ACHN (cell line): ENCODE measurements at regions not wholly inside any gene's neighbourhood (a gene's known extent, or its start where the extent isn't known, plus 50 kb on each side); places are given as distances from the start of the nearest gene placed in this dataset.
"Not testable (repeated sequence)": the region's sequence is repeated elsewhere in the genome, so short reads cannot be mapped to it uniquely, and the experiment has no call there.

Experiments used
- DNase-seq: peaks from one replicate; pipeline ENCODE4 v3.0.0-alpha.2; 2015
- in situ Hi-C: cut with HindIII; loops from 2 replicates; pipeline ENCODE4 v1.10.0; 2017; ENCODE audit warnings: low sequenced_read_pairs, low pct_ligation_motif_present, low pct_unique_long_range_greater_than_20kb

DNA sequence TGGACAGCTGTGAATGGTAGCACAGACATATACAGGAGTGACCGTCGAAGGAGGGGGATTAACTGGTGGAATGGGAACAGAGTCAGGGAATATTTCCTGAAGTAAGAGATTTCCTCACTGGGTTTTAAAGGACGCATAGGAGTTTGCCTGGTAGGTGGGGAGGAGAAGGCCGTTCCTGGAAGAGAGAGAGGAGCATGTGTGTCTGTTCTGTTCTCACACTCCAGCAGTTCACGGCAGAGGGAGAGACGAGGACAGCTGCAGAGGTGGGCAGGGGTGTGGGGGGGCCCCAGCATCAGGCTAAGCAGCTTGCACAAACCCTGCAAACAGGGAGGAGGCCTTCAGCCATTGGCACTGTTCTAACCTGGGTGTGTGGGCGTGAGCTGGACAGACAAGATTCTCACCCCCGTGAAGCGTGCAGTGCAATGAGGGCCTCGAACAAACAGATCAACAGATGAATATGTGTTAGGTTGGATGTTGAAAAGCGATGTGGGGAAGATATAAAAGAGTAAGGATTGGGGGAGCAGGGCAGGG, 85.3 kb upstream of the GSE1 start:
- in situ Hi-C loops, result no loop called here

DNA sequence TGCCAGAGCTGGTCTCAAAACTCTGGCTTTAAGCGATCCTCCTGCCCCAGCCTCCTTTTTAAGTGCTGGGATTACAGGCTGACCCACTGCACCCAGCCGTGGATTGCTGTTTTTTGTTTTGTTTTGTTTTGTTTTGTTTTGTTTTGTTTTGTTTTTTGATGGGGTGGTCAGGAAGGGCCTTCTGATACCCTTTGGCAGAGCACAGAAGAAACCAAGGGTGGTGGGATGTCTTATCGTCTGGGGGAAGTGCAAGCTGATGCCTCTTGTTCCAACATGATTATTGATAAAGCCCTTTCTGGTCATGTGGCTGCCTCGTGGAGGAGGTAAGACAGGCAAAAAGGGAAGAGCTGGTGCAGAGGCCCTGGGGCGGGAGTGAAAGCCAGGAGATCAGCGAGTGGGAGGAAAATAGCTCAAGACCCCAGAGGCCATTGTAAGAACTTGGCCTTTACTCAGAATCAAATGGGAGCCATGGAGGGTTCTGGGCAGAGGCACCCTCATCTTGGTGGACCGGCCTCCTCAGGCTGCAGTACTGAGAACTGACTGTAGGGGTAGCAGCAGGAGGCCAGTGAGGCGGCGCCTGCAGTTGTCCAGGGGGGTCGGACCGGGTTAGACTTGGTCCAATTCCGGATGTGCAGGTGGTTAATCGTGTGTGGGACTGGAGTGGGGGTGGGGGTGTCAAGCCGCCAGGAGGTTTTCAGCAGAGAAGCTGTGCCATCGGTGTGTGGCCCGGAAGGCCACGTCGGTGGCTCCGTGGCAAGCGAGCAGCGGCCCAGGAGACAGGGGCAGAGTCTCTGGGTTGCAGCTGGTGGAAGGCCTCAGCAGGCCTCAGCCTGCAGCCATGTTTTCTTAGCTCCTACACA, 84.4 kb upstream of the GSE1 start:
- peak; percentile 46 for DNase-seq
- in situ Hi-C loops, result no loop called here

More for the DNA sequence above, 85.3 kb upstream of the GSE1 start:
- no peak for DNase-seq

DNA sequence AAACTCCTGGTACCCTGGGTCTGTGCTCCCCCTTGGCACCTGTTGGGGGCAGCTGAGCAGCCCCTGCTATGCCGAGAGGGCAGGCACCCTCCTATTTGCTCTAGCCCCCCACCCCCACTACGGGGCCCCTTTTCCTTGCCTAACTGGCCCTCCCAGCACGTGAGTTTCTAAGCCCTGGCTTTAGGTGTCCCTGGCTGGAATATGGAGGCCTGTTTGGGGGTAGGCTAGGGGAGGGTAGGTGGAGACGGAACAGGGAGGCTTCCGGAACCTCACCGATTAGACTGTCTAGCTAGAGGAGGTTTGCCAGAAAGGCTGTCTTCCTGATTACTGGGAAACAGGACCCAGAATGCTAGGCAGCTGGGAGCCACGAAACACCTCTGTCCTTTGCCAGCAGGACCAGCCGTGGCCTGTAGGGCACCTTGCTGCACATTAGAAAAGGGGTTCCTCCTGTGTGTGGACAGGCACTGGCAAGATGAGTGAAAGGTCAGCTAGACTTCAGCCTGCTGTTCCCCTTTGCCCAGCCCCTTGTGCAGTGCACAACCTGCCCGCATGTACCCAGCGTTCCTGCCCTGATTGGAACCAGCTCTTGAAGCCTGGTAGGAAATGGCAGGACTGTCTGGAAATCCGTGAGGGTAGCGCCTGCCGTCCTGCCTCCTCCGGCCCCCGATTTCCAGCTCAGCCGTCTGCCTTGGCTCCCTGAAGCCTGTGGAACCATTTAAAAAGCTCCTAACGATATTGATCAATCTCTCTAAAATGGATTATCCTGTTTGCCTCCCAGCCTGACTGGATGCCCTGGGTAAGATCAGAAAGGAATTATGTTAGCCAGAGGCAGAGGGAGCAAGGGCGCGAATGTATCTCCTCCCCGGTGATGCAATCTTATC, 83.4 kb upstream of the GSE1 start:
- in situ Hi-C loops, result no loop called here
- DNase-seq, result no peak

DNA sequence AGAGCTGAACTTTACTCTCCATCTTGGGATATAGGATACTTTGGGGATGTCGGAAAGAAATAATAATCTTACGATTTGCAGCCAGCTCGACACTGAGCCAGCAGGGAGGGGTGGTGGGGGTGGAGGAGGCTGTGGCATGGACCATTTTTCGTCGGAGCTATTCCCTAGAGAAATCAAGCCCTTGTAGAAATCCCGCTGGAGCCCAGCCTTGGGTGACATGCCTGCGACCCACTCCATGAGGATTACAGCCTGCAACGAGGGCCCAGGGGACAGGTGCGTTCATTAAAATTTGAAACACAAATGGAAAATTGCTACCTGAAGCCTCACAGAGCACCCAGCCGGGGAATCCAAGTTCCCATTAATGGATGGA, 82.8 kb upstream of the GSE1 start:
- in situ Hi-C loops, result no loop called here

DNA sequence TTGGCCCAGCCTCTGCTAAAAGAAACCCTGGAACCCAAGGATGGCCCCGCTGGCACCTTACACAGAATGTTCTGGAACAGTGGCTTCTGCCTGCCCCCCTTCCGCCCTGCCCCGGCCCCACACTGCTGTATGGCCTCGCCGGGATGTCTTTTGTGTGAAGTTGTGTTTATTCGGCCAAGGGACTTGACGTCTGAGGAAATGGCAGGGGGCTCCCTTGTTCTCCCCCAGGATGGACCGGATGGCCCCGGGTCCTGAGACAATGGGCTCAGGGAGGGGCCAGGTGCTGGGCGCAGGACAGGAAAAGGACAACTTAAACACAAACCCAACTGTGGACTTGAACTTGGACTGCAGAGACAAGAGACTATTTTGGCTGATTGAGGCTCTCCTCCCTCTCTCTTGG, 81.6 kb upstream of the GSE1 start:
- in situ Hi-C loops, result no loop called here
- no peak for DNase-seq

More for the DNA sequence above, 82.8 kb upstream of the GSE1 start:
- DNase-seq, result no peak

DNA sequence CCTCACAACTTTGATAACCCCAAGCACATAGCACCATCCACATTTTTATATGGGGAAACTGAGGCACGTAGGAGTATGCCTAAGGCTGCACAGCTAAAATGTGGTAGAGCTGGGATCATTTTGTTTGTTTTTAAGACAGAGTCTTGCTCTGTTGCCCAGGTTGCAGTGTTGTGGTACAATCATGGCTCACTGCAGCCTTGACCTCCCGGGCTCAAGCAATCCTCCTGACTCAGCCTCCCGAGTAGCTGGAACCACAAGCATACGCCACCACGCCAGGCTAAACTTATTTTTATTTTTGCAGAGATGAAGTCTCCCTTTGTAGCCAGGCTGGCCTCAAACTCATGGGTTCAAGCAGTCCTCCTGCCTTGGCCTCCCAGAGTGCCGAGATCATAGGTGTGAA, 81.0 kb upstream of the GSE1 start:
- in situ Hi-C loops, result no loop called here
- no peak for DNase-seq

DNA sequence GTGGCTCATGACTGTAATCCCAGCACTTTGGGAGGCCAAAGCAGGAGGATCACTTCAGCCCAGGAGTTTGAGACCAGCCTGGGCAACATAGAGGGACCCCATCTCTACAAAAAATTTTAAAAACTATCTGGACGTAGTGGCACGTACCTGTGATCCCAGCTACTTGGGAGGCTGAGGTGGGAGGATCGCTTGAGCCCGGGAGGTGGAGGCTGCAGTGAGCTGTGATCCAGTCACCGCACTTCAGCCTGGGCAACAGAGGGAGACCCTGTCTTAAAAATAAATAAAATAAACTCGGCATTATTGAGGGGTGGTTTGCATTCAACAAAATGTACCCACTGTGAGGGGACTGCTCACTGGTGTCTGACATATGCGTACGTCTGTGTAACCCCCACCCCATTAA, 79.5 kb upstream of the GSE1 start:
- DNase-seq, in situ Hi-C loops: not testable (repeated sequence)

DNA sequence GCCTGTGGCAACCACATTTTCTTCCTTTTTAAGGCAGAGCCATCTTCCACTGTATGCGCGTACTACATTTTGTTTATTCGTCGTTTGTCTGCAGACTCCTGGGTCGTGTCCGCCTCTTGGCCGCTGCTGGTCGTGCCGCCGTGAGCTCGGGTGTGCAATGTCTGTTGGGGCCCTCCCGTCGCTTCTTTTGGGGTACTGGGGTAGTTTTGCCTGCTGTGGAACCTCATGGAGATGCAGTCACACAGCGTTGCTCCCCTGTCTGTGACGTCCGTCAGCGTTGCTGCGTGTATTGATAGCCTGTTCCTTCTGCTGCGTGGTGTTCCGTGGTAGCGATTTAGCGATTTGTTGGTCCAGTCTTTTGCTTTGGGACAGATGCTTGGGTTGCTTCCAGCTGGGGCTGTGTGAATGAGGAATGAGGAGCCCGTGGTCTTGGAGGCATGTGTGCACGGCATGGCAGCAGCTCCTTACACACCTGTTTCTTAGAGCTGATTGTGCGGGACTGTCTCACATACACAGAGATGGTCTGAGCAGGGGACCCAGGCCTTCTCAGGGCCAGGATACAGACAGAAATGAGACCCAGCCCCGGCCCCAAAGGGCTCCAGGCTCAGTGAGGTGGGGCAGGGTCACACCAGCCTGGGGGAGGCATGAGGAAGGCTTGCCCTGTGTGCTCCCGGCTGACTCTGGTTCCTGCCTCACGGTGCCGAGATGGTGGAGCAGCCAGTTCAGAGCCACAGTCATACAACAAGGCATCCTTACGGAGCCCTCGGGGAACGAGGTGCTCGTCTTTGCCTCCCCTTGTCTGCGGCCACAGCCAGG, 78.4 kb upstream of the GSE1 start:
- in situ Hi-C loops, result no loop called here
- DNase-seq, result no peak

DNA sequence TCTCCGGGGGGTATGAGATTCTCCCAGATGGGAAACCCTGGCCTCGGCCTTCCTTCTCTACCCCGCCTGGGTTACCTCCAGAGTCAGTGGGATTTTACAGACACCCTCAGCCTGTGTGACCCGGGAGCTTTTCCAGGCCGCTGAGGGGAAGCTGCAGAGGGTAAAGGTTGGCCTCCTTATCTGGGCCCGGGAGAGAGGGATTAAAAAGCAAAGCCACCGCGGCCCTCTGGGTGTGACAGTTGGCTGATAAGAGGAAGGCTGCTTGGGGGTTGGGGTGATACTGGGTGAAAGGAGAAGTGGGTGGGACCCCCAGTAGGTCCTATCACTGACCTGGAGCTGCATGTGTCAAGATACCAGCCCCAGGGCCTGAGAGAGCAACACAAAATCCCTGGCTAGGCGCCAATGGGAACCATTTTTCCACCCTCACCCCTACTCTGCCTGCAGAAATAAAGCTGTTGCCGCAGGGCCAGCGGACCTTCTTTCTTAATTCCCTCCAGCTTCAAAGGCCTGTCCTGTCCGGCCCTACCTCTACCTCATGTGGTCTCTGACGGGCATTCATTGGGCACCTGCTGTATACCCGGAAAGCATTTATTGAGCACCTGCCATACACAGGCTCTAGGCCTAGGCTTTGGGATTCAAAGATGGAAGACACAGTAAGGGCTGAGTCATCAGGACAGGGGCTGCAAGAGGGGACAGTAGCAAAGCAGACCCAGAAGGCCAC, 77.6 kb upstream of the GSE1 start:
- in situ Hi-C loops, result no loop called here
- DNase-seq, result no peak

DNA sequence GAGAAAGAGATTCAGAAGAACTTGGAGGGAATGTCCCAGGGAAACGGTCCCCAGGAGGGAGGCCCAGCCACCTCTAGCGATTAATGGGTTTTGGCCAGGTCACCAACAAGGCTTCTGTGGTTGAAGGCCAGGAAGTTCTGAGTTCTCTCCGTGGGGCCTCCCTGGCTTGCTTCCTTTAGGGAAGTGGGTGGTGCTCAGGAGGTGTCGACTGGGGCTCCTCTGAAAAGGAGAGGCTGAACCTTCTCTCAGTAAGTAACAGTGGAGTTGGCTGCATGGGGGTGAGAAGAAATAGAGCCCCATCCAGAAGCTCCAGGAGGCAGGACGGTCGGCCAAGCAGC, 77.1 kb upstream of the GSE1 start:
- DNase-seq, result no peak
- in situ Hi-C loops, result no loop called here

DNA sequence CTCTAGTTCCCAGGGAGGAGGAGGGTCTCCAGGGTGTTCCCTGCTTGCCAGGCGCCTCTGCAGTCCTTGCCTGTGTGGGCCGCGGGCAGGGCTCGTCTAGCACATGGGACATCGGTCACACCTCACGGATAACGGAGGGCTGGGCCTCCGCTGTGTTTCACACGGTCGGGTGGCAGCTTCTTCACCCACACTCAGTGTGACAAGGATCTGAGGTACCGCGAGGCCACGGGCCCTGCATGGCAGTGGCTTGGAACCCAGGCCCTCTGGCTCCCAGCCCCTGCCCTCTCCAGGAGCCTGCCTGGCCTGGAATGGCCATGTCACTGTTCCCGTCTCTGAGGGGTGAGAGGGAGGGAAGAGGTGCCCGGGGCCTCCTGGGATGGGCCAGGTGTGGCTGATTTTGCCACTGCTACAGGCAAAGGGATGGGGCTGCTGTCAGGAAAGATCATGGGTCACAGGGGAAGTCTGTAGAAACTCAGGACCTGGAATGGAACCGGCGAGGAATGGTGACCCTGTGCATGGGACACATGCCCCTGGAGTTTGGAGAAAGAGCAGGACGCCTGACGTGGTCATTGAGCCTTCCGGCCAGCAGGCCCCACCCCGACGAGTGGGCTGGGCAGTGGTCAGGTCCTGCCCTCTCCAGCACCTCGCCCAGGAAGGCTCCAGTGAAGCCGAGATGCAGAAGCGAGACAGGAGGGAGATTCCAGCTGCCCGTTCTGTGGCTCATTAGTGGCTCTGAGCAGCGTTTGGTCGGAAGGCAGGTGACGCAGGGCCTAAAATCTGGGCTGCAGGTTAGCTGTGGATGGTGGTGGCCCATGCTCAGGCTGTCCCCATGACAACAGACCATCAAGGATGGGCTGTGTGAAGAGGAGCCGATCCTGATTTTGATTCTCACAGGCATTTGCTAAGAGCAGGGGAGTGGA, 76.5 kb upstream of the GSE1 start:
- in situ Hi-C loops, result no loop called here

DNA sequence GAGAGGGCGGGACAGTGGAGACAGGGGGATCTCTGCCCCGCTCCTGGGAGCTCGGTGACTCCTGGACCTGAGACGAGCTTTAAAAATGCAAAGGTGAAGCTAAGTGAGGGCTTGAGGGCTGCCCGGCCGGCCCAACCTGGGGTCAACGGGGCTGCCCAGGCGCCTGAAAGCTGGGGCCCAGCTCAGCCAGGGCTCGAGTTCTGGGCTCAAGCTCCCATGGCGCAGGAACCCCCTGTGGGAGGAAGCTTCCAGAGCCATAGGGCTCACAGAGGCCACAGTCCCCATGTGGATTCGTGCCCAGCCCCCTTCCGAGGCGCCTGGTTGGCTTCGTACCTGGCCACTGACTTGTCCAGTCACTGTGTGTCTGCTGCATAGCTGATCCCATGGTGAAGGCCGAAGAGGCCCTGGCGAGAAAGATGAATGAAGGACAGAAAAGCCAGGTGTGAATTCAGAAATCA, 75.8 kb upstream of the GSE1 start:
- DNase-seq, result no peak
- in situ Hi-C loops, result no loop called here

More for the DNA sequence above, 76.5 kb upstream of the GSE1 start:
- DNase-seq, result no peak

DNA sequence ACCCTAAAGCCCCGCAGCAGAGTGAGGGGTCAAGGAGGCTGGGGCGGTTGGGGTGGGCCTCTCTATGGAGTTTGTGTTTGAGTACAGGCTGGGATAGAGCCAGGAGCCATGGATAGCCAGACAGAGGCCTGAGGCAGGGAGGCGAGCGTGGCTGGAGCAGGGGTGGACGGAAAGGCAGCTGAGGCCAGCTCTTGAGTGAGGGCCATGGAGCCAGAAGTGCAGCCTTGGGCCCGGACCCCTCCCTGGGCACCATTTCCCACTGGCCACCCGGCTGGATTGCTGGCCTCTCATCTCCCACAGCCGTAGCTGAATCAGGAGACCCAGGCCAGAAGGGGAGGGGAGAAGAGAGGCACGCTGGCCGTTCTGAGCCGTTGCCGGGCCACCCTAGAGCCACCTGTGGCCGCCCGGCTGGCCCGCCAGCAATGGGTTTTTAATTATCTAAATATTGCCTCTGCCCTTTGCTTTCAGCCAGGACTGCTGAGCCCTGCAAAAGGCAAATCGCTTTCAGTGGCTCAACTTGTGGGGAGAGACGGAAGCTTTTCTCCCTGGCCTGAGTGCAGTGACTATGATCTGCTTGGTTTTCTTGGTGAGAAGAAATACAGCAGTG, 75.2 kb upstream of the GSE1 start:
- DNase-seq, result no peak
- in situ Hi-C loops, result no loop called here

DNA sequence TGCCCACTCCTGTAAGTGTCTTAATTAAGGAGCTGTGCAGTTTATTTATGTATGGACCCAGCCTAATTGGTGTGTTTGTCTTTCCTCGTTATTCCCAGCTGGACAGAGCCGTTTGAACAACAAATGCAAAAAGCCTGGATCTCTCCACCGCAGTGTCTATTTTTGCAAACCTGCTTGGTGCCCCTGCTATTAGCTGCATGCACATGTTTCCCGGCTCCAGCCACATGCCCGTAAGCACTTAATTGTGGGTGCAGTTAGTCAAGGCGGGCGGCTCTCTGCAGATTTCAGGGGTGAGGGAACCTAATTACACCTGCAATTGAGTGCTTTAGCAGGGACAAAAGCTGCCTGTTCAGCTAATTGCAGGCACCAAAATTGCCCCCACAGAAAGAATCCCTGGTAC, 74.0 kb upstream of the GSE1 start:
- no peak for DNase-seq
- in situ Hi-C loops, result no loop called here

DNA sequence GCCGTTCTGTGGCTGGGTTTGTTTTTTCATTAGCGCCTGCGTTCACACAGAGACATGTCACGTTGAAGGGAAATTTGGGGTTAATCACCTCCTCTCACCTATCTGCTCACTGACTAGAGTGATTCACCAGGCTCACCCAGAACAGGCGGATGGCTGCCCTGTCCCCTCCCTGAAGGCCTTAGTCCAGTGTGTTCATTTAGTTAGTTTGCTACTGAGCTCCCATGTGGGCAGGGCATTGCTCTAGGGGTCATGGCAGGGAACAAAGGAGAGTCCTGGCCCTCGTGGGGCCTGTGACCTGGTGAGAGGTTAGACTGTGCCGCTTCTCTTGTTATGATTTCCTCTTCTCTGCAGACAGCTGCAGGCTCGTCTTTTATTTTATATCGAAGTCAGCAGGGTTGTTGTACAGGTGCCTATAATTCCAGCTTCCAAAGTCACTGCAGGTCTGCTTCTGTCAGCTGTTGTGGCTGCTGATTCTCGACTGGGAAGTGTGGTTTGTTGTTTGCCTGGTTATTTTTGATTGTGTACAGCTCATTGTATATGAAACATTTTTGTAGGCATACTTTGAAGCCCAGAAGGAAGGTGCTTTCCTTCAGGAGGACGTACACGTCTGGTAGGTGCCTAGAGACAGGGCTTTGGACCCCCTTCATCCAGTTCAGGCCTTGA, 73.4 kb upstream of the GSE1 start:
- in situ Hi-C loops, result no loop called here
- DNase-seq, result no peak

DNA sequence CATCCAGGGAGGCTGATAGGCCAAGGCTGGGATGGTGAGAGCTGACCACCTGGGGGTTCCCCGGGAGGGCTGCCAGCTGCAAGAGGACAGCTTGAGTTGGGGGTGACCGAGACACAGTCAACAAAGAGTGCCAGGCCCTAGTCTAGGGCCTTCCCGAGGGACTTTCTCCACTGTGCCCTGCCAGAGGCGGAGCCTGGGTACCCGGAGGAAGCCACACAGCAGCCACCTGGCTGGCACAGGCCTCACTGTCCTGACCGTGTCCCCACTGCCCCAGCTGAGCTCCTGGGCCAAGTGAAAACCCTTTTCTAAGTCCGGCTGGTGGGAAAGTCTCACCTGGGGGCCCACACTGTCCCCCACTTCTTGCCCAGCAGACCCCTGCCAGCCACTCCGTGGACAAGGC, 71.9 kb upstream of the GSE1 start:
- in situ Hi-C loops, result no loop called here
- DNase-seq, result no peak
